HFFc6 (cell line): ENCODE measurements at regions not wholly inside any gene's neighbourhood (a gene's known extent, or its start where the extent isn't known, plus 50 kb on each side); places are given as distances from the start of the nearest gene placed in this dataset.

ENCODE experiments used
- DNase-seq: peaks from one replicate; pipeline ENCODE4 v3.0.0-alpha.2; 2018
- H3K27ac Mint-ChIP-seq: 2 replicates; pipeline ENCODE4 v1.8.0; 2020; ENCODE audit warnings: mild to moderate bottlenecking, mixed read lengths
- H3K27me3 Mint-ChIP-seq: 2 replicates; pipeline ENCODE4 v1.8.0; 2021; ENCODE audit warnings: mild to moderate bottlenecking, moderate library complexity, mixed read lengths; ENCODE audit not compliant: insufficient read depth
- H3K36me3 Mint-ChIP-seq: 2 replicates; pipeline ENCODE4 v1.8.0; 2021; ENCODE audit warnings: low read depth, mixed read lengths
- H3K4me1 Mint-ChIP-seq: 2 replicates; pipeline ENCODE4 v1.8.0; 2020; ENCODE audit warnings: low read depth, mixed read lengths
- H3K4me3 Mint-ChIP-seq: 2 replicates; pipeline ENCODE4 v1.8.0; 2020; ENCODE audit warnings: mild to moderate bottlenecking, moderate library complexity, mixed read lengths
- H3K9me3 Mint-ChIP-seq: 2 replicates; pipeline ENCODE4 v1.8.0; 2020; ENCODE audit warnings: mild to moderate bottlenecking, mixed read lengths
- TF ChIP-seq, protein P1 (sequence below): fragments of 200-600 bp; sonication (generic); IDR thresholded peaks from 2 replicates; pipeline ENCODE4 v1.5.0; 2021; ENCODE audit warnings: antibody characterized with exemption, mild to moderate bottlenecking

DNA sequence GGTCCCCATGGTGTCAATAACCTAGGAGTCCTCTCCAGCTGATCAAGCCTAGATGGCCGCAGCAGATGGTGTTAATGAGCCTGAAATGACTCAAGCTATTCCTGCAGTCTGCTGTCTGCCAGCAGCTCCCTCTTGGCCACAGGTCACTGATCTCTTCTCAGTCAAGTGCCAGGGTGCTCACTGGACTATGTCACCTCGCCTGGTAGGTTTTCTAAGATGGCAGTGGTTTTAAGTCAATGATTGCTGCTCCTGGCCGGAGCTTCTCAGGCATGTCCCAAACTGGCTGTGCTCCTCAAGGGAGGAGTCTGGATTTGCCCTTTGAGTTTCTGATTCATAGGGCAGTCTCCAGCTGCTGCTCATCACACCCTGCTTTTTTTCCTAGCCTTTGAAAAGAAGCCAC is 58.6 kb upstream of the SHISA6 start:
- DNase-seq = no peak

DNA sequence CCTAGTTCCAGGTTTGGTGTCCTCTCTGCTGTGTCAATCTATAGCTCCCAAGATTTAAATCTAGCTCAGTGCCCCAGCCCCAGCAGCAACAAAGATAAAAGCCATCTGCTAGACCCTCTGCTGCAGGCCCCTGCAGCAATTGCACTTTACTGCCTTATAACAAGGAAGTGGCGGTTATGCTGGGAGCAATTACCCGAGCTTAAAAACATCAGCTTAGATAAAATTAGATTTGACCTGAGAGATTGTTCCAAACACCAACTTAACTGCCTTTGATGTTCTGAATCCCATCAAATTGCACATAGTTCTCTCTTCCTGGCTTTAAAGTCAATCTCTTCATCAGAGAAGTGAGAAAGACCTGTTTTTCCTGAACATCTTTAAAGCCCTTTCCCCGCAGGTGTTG is 62.4 kb upstream of the SHISA6 start:
- H3K27me3 Mint-ChIP-seq = no peaks in the 10 kb centered on the region
- peaks cover 44% of the 10 kb centered on the region for H3K9me3 Mint-ChIP-seq
- TF ChIP-seq, protein P1, sequence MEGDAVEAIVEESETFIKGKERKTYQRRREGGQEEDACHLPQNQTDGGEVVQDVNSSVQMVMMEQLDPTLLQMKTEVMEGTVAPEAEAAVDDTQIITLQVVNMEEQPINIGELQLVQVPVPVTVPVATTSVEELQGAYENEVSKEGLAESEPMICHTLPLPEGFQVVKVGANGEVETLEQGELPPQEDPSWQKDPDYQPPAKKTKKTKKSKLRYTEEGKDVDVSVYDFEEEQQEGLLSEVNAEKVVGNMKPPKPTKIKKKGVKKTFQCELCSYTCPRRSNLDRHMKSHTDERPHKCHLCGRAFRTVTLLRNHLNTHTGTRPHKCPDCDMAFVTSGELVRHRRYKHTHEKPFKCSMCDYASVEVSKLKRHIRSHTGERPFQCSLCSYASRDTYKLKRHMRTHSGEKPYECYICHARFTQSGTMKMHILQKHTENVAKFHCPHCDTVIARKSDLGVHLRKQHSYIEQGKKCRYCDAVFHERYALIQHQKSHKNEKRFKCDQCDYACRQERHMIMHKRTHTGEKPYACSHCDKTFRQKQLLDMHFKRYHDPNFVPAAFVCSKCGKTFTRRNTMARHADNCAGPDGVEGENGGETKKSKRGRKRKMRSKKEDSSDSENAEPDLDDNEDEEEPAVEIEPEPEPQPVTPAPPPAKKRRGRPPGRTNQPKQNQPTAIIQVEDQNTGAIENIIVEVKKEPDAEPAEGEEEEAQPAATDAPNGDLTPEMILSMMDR = no peak
- DNase-seq = no peak
- H3K4me3 Mint-ChIP-seq = no peak overlapping the region
- H3K36me3 Mint-ChIP-seq = no peaks in the 10 kb centered on the region; the same call in 1 of the 2 replicates
- no peaks in the 10 kb centered on the region for H3K4me1 Mint-ChIP-seq
- H3K27ac Mint-ChIP-seq = no peak overlapping the region

More for the DNA sequence above, 58.6 kb upstream of the SHISA6 start:
- no peaks in the 10 kb centered on the region for H3K4me1 Mint-ChIP-seq
- H3K27me3 Mint-ChIP-seq = no peaks in the 10 kb centered on the region
- peaks cover 37% of the 10 kb centered on the region for H3K9me3 Mint-ChIP-seq
- TF ChIP-seq, protein P1 = no peak
- H3K36me3 Mint-ChIP-seq = no peaks in the 10 kb centered on the region
- H3K27ac Mint-ChIP-seq = no peak overlapping the region
- H3K4me3 Mint-ChIP-seq = no peak overlapping the region

DNA sequence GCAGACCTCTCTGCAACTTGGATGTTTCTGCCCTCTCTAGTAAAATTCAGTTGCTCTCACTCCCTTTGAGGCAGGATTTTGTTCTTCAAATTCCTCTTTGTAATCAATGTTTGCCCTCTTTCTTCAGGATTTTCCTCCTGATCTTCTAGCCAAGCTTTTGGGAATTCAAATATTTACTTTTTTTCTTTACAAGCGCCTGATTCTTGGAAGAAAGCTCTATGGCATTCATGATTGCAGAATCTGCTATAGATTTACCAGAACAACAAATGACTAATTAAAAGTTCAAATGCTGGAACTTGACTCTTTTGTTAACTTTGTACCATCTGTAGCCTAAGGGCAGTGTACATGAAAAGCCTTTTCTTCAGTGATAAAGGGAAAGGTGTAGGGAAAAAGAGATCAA is 63.7 kb upstream of the SHISA6 start:
- no peaks in the 10 kb centered on the region for H3K27me3 Mint-ChIP-seq
- H3K36me3 Mint-ChIP-seq = no peaks in the 10 kb centered on the region; the same call in 1 of the 2 replicates
- no peak overlapping the region for H3K27ac Mint-ChIP-seq
- TF ChIP-seq, protein P1 = no peak
- peaks cover 54% of the 10 kb centered on the region for H3K9me3 Mint-ChIP-seq
- no peaks in the 10 kb centered on the region for H3K4me1 Mint-ChIP-seq
- no peak overlapping the region for H3K4me3 Mint-ChIP-seq
- no peak for DNase-seq

DNA sequence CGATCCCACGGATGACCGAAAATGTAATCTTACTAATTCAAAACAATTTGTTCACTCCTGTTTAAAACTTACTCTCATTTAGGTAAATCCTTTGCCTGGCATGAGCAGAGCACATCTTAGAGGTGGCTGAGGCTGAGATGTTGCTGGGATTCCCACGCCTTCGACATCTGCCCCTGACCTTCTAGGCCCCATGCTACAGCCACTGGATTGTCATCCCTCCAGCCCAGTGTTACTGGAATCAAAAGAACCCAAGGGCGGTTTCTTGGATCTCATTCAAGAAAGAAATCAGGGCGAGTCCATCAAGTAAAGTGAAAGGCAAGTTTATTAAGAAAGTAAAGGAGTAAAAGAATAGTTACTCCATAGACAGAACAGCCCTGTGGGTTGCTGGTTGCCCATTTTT is 64.5 kb upstream of the SHISA6 start:
- peaks cover 53% of the 10 kb centered on the region for H3K9me3 Mint-ChIP-seq
- H3K4me3 Mint-ChIP-seq = no peak overlapping the region
- H3K4me1 Mint-ChIP-seq = no peaks in the 10 kb centered on the region
- H3K27ac Mint-ChIP-seq = no peak overlapping the region
- H3K27me3 Mint-ChIP-seq = no peaks in the 10 kb centered on the region
- TF ChIP-seq, protein P1 = no peak
- DNase-seq = no peak
- H3K36me3 Mint-ChIP-seq = no peaks in the 10 kb centered on the region; the same call in 1 of the 2 replicates

DNA sequence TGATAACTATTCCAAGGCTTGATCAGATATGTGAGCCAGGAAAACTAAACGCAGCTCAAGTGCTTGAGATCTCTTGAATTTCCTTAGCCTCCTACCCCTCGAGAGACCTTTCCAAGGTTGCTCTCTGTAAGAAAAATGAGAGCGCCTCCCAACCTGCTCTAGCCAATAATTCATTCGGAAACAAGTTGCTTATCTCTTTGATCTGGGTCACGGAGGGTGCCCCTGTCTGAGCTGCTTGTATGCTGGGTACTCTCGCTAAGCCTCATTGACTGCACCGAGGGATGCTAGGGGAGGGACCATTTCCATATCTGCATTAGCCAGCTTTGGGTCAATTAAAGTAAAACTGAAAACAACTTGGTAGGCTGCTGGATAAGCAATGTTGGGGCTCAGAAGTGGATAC is 70.1 kb upstream of the SHISA6 start:
- TF ChIP-seq, protein P1 = no peak
- H3K27me3 Mint-ChIP-seq = no peaks in the 10 kb centered on the region; the same call in none of the 2 replicates
- H3K9me3 Mint-ChIP-seq = peaks cover 73% of the 10 kb centered on the region
- no peaks in the 10 kb centered on the region for H3K4me1 Mint-ChIP-seq
- H3K27ac Mint-ChIP-seq = no peak overlapping the region
- 0 out of 2 replicates have a peak, but pooled peaks cover 5% of the 10 kb centered on the region for H3K36me3 Mint-ChIP-seq
- H3K4me3 Mint-ChIP-seq = no peak overlapping the region
- DNase-seq = no peak
